Gastrocnemius medialis (tissue), 4 donors: ENCODE measurements at regions not wholly inside any gene's neighbourhood (a gene's known extent, or its start where the extent isn't known, plus 50 kb on each side); places are given as distances from the start of the nearest gene placed in this dataset.

ENCODE experiments used
- CTCF ChIP-seq, 5 experiments: fragments of 450-650 bp in 3 of 5; fragments of 200-600 bp in 2 of 5; sonication (generic) in 2 of 5; IDR thresholded peaks in 4 of 5; conservative IDR thresholded peaks in 1 of 5; 1 replicate in 4 of 5; 2 replicates in 1 of 5; pipeline ENCODE4 v1.5.1; 2016 to 2019; ENCODE audit warnings: antibody characterized with exemption in 5 of 5, mild to moderate bottlenecking in 3 of 5, moderate library complexity in 3 of 5
- POLR2A ChIP-seq, 2 donors: fragments of 450-650 bp; IDR thresholded peaks; one replicate each; pipeline ENCODE4 v1.6.1; 2017; ENCODE audit warnings: antibody characterized with exemption in 2 of 2, mild to moderate bottlenecking in 2 of 2, moderate library complexity in 2 of 2

DNA sequence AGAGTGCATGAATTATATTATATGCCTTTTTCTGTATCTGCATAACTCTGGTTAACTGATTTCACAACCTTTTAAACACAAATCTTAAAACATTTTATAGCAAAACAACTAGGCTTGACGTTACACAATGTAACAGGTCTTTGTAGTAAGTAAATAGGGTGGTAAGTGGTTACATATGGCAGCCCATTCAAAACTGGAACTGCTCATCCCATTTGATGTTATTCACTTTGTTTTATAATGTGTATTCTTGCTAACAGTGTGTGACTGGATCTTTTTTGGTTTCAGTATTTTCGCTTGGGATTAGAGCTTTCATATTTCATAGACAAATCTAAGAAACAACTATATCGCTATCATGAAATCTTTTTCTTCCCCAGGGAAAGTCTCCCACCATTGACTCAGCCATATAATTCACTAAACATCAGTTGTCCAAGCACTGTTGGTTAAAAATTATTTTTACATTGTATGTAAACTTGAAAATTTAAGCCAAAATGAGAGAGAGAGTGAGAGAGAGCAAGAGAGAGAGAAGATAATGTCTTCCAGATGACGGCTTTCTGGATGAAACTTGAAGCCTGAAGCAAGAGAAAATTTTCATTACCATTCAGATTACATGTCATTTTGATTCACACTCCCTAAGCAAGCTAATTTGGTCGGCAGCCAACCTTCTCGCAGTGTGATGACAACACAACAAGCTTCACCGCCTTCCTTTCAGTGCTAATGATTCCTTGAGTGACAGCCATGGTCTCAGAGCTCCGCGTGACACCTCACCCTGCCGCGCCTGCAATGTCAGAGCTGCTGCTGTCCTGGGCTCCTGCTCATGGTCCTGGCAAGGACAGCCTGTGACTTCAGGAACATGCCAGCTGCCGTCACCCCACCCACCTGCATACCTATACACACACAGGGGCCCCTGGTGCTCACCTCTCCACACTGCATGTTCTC is 946.9 kb upstream of the SOX11 start:
- no peak for TF ChIP-seq CTCF (IDR thresholded peaks at IDR 0.05 in 4 of 5, conservative IDR thresholded peaks at IDR 0.05 in 1 of 5)
- TF ChIP-seq POLR2A (IDR thresholded peaks at IDR 0.05), result no peak
